Endothelial cell of umbilical vein (primary cell): ENCODE measurements at regions not wholly inside any gene's neighbourhood (a gene's known extent, or its start where the extent isn't known, plus 50 kb on each side); places are given as distances from the start of the nearest gene placed in this dataset.

Experiments used
- CTCF ChIP-seq, 2 donors: IDR thresholded peaks; 1 replicate in 1 of 2; 2 replicates in 1 of 2; pipeline ENCODE4 v1.5.1; 2011; ENCODE audit warnings: low read length in 2 of 2, mild to moderate bottlenecking in 2 of 2, moderate library complexity in 2 of 2, control low read depth in 1 of 2, inconsistent platforms in 1 of 2, low read depth in 1 of 2; ENCODE audit not compliant: insufficient read depth in 1 of 2; ENCODE audit errors: extremely low read depth in 1 of 2
- EZH2 ChIP-seq: IDR thresholded peaks from 2 replicates; pipeline ENCODE4 v1.6.1; 2012; ENCODE audit warnings: borderline replicate concordance, low read depth, mild to moderate bottlenecking, moderate library complexity, low read length, inconsistent platforms; ENCODE audit not compliant: severe bottlenecking
- FOS ChIP-seq: IDR thresholded peaks from 2 replicates; pipeline ENCODE4 v1.6.1; 2011; ENCODE audit warnings: mild to moderate bottlenecking, low read length, moderate library complexity, borderline replicate concordance; ENCODE audit not compliant: insufficient read depth
- GATA2 ChIP-seq: IDR thresholded peaks from 2 replicates; pipeline ENCODE4 v1.7.0; 2011; ENCODE audit warnings: low read depth, mild to moderate bottlenecking, moderate library complexity, mixed read lengths, low read length; ENCODE audit not compliant: insufficient read length, insufficient read depth
- JUN ChIP-seq: IDR thresholded peaks from 2 replicates; pipeline ENCODE4 v1.6.1; 2011; ENCODE audit warnings: borderline replicate concordance, low read depth; ENCODE audit not compliant: insufficient read length, insufficient read depth
- MYC ChIP-seq: IDR thresholded peaks from one replicate; pipeline ENCODE4 v1.6.1; 2011; ENCODE audit warnings: mild to moderate bottlenecking, low read depth, low read length
- POLR2A ChIP-seq: IDR thresholded peaks from 2 replicates; pipeline ENCODE4 v1.6.1; 2012; ENCODE audit warnings: low read depth, mild to moderate bottlenecking, control low read depth, low read length
- POLR2AphosphoS5 ChIP-seq: IDR thresholded peaks from 2 replicates; pipeline ENCODE4 v1.6.1; 2012; ENCODE audit warnings: low read depth, mild to moderate bottlenecking, control low read depth, low read length, moderate library complexity; ENCODE audit not compliant: insufficient read depth
- TF ChIP-seq, protein P1 (sequence below): IDR thresholded peaks from 2 replicates; pipeline ENCODE4 v1.6.1; 2011; ENCODE audit not compliant: insufficient read depth, insufficient read length

- TF ChIP-seq EZH2 (no peak), CTCF (IDR thresholded peaks at IDR 0.05; ENCODE audit: extremely low read depth in 1 of 2, insufficient read depth in 1 of 2, low read depth in 1 of 2, low read length in 2 of 2) (no peak), POLR2AphosphoS5 (no peak), POLR2A (no peak), MYC (no peak), GATA2 (no peak), JUN (no peak), FOS (no peak)
- TF ChIP-seq, protein P1, sequence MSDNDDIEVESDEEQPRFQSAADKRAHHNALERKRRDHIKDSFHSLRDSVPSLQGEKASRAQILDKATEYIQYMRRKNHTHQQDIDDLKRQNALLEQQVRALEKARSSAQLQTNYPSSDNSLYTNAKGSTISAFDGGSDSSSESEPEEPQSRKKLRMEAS, result no peak
These were observed 253.4 kb downstream of the SP3 start for GRCh38 chr2:173711816-173712215.
